Psoas muscle (tissue), 7 donors: ENCODE measurements at regions not wholly inside any gene's neighbourhood (a gene's known extent, or its start where the extent isn't known, plus 50 kb on each side); places are given as distances from the start of the nearest gene placed in this dataset.

ENCODE experiments used
- ATAC-seq, 4 donors: fragments of 200-7000 bp; cut with Tn5 transposase; one replicate each; pipeline ENCODE4 v1.9.1; 2020; ENCODE audit warnings: moderate library complexity in 3 of 4, mild to moderate bottlenecking in 2 of 4
- DNase-seq, 2 donors: peaks; one replicate each; pipeline ENCODE4 v3.0.0-alpha.2; 2020
- H3K27ac ChIP-seq: fragments of 200-600 bp; one replicate; pipeline ENCODE4 v1.8.0; 2022
- H3K27me3 ChIP-seq, 3 donors: fragments of 200-600 bp in 1 of 3; one replicate each; pipeline versions ENCODE4 v1.6.1 to v1.8.0; 2013 to 2022; ENCODE audit warnings: low read length in 2 of 3, mild to moderate bottlenecking in 2 of 3, moderate library complexity in 1 of 3; ENCODE audit not compliant: insufficient read depth in 3 of 3
- H3K36me3 ChIP-seq, 2 donors: fragments of 200-600 bp in 1 of 2; one replicate each; pipeline versions ENCODE4 v1.6.1 to v1.8.0; 2013 to 2022; ENCODE audit warnings: low read depth in 1 of 2, mild to moderate bottlenecking in 1 of 2, moderate library complexity in 1 of 2; ENCODE audit not compliant: insufficient read depth in 1 of 2
- H3K4me1 ChIP-seq: fragments of 200-600 bp; one replicate; pipeline ENCODE4 v1.8.0; 2022
- H3K4me3 ChIP-seq: fragments of 200-600 bp; one replicate; pipeline ENCODE4 v1.8.0; 2022; ENCODE audit warnings: mild to moderate bottlenecking
- H3K9me3 ChIP-seq: fragments of 200-600 bp; one replicate; pipeline ENCODE4 v1.8.0; 2022
- CTCF ChIP-seq: fragments of 200-600 bp; IDR thresholded peaks from one replicate; pipeline ENCODE4 v1.8.0; 2022; ENCODE audit warnings: antibody characterized with exemption
- WGBS, 3 donors: extraction: QIAGEN DNeasy Blood & Tissue Kit; methylation state at CpG; one replicate each; pipeline versions ENCODE4 v1.1.6 to v1.1.7; 2013; 5-methylcytosine and 5-hydroxymethylcytosine counted together
- intact Hi-C, 2 donors: fragments of 100-400 bp; cut with DNase I; formaldehyde crosslinking; loops; one replicate each; pipeline versions ENCODE4 v1.11.0 to v1.14.2; 2022
- donor health status: healthy with polysubstance abuse.
- donor health status: DM: no; HTN: no; CAD: no; lungs with moderate emphysema.
- donor health status: Bipolar disorder and iron deficiency.
- donor health status: healthy.
- donor health status: DM: yes; HTN: yes; CAD: no.
- donor health status: DM: no; HTN: no; CAD: no.
- donor health status: DM: yes; HTN: yes; CAD: no.

DNA sequence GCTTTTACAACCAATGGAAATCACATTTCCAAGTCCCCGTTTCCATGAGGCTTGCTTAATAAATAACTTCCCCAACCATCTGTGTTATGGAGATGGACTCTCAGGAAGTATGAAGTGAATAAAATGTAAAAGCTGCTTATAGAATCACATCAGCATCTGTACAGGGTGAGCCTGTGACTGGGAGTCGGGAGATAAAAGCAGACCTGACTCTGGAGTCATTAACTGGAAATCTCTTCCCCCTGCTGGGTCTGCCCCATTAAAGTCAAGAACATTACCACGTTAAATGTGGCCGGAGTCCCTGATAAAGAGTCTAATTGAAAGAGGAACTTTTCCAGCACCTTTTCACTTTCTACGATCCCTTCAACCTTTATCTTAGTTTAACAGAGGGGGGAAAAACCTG is 368.5 kb downstream of the DOK5 start:
- Histone ChIP-seq H3K4me3 (no peak overlapping the region), H3K9me3 (no peaks in the 10 kb centered on the region), H3K27me3 (no peaks in the 10 kb centered on the region), H3K4me1 (no peaks in the 10 kb centered on the region), H3K27ac (no peak overlapping the region), H3K36me3 (no peaks in the 10 kb centered on the region)
- DNase-seq (no peak), ATAC-seq (no peak)
- intact Hi-C loops: no loop called here
- 32 to 39% (median 38%) methylated on average over 5 of the region's 5 CpGs for WGBS, 3 donors
- no peak for TF ChIP-seq CTCF

- no peak for TF ChIP-seq CTCF
- intact Hi-C loops: no loop called here
- DNase-seq (no peak), ATAC-seq (no peak)
- H3K4me1 ChIP-seq: no peaks in the 10 kb centered on the region
- 73 to 85% (median 84%) methylated on average over 1 of the region's 1 CpG for WGBS, 3 donors
- H3K4me3 ChIP-seq: no peak overlapping the region
- H3K27ac ChIP-seq: no peak overlapping the region
- H3K9me3 ChIP-seq: no peaks in the 10 kb centered on the region
- H3K27me3 ChIP-seq: no peaks in the 10 kb centered on the region
- no peaks in the 10 kb centered on the region for H3K36me3 ChIP-seq
Observed at GRCh38 chr20:54843431-54843830, 368.0 kb downstream of the DOK5 start.

DNA sequence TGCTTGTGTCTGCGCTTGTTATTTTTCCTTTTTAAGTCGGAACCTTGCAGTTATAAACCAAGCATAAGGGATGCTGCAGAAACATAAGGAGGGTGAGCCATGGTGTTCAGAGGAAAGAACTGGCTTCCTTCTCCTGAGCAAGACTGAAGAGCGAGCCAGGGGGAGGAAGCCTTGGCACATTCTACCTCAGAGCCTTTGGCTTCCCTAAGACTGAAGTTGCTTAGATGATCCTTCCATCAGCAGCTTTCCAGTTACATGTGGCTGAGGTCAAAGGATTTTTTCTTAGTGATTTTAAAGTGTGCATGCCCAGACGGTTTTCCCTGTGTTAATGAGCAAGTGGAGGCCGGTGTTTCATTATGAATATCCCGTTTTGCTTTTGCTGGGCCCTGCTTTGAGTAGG is 363.8 kb downstream of the DOK5 start:
- Histone ChIP-seq H3K4me1 (no peaks in the 10 kb centered on the region), H3K4me3 (no peak overlapping the region), H3K27ac (no peak overlapping the region), H3K27me3 (no peaks in the 10 kb centered on the region), H3K36me3 (no peaks in the 10 kb centered on the region), H3K9me3 (no peaks in the 10 kb centered on the region)
- ATAC-seq (no peak), DNase-seq (no peak)
- intact Hi-C loops: no loop called here
- WGBS, 3 donors: 69 to 74% (median 69%) methylated on average over 6 of the region's 6 CpGs
- no peak for TF ChIP-seq CTCF

GRCh38 chr20:54837226-54837625 is 361.8 kb downstream of the DOK5 start:
- Histone ChIP-seq H3K4me1 (no peaks in the 10 kb centered on the region), H3K36me3 (no peaks in the 10 kb centered on the region), H3K9me3 (no peaks in the 10 kb centered on the region), H3K27me3 (no peaks in the 10 kb centered on the region), H3K27ac (no peak overlapping the region), H3K4me3 (no peak overlapping the region)
- DNase-seq: no peak
- WGBS, 3 donors: 57 to 64% (median 59%) methylated on average over 4 of the region's 4 CpGs
- no peak for ATAC-seq
- intact Hi-C loops: no loop called here
- TF ChIP-seq CTCF: no peak

DNA sequence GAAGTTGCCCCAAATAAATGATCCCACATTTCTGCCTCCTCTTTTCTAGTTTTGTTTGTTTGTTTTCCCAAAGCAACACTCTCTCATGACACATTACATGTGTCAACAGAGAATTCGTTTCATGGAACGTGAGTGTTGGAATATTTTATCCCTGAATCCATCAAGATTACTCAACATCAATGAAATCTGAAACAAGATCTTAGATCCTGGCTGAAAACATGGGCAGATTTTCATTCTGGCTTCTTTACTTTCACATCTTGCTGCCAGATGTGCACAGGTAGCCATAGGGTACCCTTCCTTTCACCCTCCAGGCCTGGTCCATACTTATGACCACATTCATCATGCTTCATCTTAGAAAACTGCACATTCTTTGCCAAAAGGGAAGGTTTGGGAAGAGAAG is 347.0 kb downstream of the DOK5 start:
- WGBS, 3 donors: 17 to 37% (median 27%) methylated on average over 2 of the region's 2 CpGs

More for the DNA sequence above, 347.0 kb downstream of the DOK5 start:
- Histone ChIP-seq H3K9me3 (no peaks in the 10 kb centered on the region), H3K36me3 (no peaks in the 10 kb centered on the region), H3K4me3 (no peak overlapping the region), H3K4me1 (no peaks in the 10 kb centered on the region), H3K27ac (no peak overlapping the region), H3K27me3 (no peaks in the 10 kb centered on the region)
- no peak for TF ChIP-seq CTCF
- ATAC-seq (no peak), DNase-seq (no peak)
- intact Hi-C loops: no loop called here
